Stimulated activated CD8-positive, alpha-beta memory T cell treated with anti-CD3 and anti-CD28 coated beads, Interleukin-7, amount 100 ng/mL, for 1 hour (primary cell): ENCODE measurements at regions not wholly inside any gene's neighbourhood (a gene's known extent, or its start where the extent isn't known, plus 50 kb on each side); places are given as distances from the start of the nearest gene placed in this dataset.
"Not testable (repeated sequence)": the region's sequence is repeated elsewhere in the genome, so short reads cannot be mapped to it uniquely, and the experiment has no call there.

Experiments
- DNase-seq, 2 donors: peaks; one replicate each; pipeline ENCODE4 v3.0.0-alpha.2; 2020; ENCODE audit warnings: low read depth in 2 of 2

- DNase-seq = no peak
These were observed 114.0 kb downstream of the SLC38A4 start for GRCh38 chr12:46711756-46712155.

GRCh38 chr12:46710125-46710743, 115.6 kb downstream of the SLC38A4 start:
- DNase-seq = no peak

- DNase-seq = no peak
These were observed 123.0 kb downstream of the SLC38A4 start for GRCh38 chr12:46702581-46703344.

- DNase-seq = no peak
These were observed 124.4 kb downstream of the SLC38A4 start for GRCh38 chr12:46701356-46701755.

GRCh38 chr12:46699986-46700385, 125.8 kb downstream of the SLC38A4 start:
- no peak for DNase-seq

- no peak for DNase-seq
These were observed 127.8 kb downstream of the SLC38A4 start for GRCh38 chr12:46698003-46698402.

- DNase-seq = no peak
These were observed 132.3 kb downstream of the SLC38A4 start for GRCh38 chr12:46693518-46693917.

GRCh38 chr12:46693034-46693433, 132.8 kb downstream of the SLC38A4 start:
- no peak for DNase-seq

- no peak for DNase-seq
These were observed 133.2 kb downstream of the SLC38A4 start for GRCh38 chr12:46692606-46693005.

- DNase-seq = no peak
These were observed 139.4 kb downstream of the SLC38A4 start for GRCh38 chr12:46686267-46686942.

GRCh38 chr12:46684243-46684642, 141.6 kb downstream of the SLC38A4 start:
- DNase-seq = not testable (repeated sequence)

- no peak for DNase-seq
These were observed 143.6 kb downstream of the SLC38A4 start for GRCh38 chr12:46682148-46682547.

- no peak for DNase-seq
These were observed 145.3 kb downstream of the SLC38A4 start for GRCh38 chr12:46680506-46680905.

- DNase-seq = no peak
These were observed 146.0 kb downstream of the SLC38A4 start for GRCh38 chr12:46679754-46680153.

- no peak for DNase-seq
These were observed 147.4 kb downstream of the SLC38A4 start for GRCh38 chr12:46678426-46678825.

- DNase-seq = no peak
These were observed 148.0 kb downstream of the SLC38A4 start for GRCh38 chr12:46677749-46678148.

GRCh38 chr12:46676797-46677520, 148.8 kb downstream of the SLC38A4 start:
- DNase-seq = no peak

GRCh38 chr12:46676396-46676795, 149.4 kb downstream of the SLC38A4 start:
- DNase-seq = no peak

- DNase-seq = no peak
These were observed 150.1 kb downstream of the SLC38A4 start for GRCh38 chr12:46675736-46676135.

- DNase-seq = no peak
These were observed 151.0 kb downstream of the SLC38A4 start for GRCh38 chr12:46674800-46675199.

GRCh38 chr12:46674129-46674528, 151.7 kb downstream of the SLC38A4 start:
- DNase-seq = no peak

GRCh38 chr12:46671102-46671501, 154.7 kb downstream of the SLC38A4 start:
- no peak for DNase-seq
